ENCODE measurements at regions not wholly inside any gene's neighbourhood (a gene's known extent, or its start where the extent isn't known, plus 50 kb on each side); places are given as distances from the start of the nearest gene placed in this dataset.

DNA sequence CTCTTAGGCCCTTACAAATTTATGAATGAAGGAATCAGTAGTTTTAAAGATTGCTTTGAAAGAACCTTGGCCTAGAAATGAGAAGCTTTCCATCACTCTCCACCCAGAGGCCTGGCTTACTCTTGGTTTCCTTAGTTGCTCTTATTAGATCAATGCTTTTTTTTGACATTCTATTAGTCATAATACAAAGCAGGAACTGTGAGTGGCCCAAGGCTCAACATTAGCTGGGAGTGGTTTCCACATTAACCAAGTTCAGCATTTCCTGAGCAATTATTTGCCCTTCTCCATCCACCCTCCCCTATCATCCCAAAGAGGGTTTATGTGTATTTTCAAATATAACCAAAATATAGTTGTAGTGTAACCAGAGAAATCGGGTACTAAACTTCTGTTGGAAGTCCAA lies 103.4 kb upstream of the FAM204A start:
- Mint-ChIP-seq H3K9me3 (peaks cover 3% of the 10 kb centered on the region), H3K36me3 (ENCODE audit: low read depth) (no peaks in the 10 kb centered on the region), H3K4me3 (no peak overlapping the region), H3K4me1 (peaks cover 6% of the 10 kb centered on the region), H3K27me3 (ENCODE audit: low read depth, poor library complexity) (no peaks in the 10 kb centered on the region), H3K27ac (no peak overlapping the region)
- TF ChIP-seq, protein P1, sequence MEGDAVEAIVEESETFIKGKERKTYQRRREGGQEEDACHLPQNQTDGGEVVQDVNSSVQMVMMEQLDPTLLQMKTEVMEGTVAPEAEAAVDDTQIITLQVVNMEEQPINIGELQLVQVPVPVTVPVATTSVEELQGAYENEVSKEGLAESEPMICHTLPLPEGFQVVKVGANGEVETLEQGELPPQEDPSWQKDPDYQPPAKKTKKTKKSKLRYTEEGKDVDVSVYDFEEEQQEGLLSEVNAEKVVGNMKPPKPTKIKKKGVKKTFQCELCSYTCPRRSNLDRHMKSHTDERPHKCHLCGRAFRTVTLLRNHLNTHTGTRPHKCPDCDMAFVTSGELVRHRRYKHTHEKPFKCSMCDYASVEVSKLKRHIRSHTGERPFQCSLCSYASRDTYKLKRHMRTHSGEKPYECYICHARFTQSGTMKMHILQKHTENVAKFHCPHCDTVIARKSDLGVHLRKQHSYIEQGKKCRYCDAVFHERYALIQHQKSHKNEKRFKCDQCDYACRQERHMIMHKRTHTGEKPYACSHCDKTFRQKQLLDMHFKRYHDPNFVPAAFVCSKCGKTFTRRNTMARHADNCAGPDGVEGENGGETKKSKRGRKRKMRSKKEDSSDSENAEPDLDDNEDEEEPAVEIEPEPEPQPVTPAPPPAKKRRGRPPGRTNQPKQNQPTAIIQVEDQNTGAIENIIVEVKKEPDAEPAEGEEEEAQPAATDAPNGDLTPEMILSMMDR (IDR thresholded peaks at IDR 0.05): no peak
- DNase-seq: no peak

GRCh38 chr10:118444069-118444468 lies 101.9 kb upstream of the FAM204A start:
- Mint-ChIP-seq H3K36me3 (ENCODE audit: low read depth) (no peaks in the 10 kb centered on the region), H3K4me1 (peaks cover 5% of the 10 kb centered on the region), H3K9me3 (no peaks in the 10 kb centered on the region), H3K4me3 (no peak overlapping the region), H3K27ac (no peak overlapping the region), H3K27me3 (ENCODE audit: low read depth, poor library complexity) (peaks cover 2% of the 10 kb centered on the region)
- DNase-seq: no peak
- TF ChIP-seq, protein P1 (IDR thresholded peaks at IDR 0.05): no peak

- TF ChIP-seq, protein P1 (IDR thresholded peaks at IDR 0.05): no peak
- Mint-ChIP-seq H3K27me3 (ENCODE audit: low read depth, poor library complexity) (peaks cover 2% of the 10 kb centered on the region), H3K4me3 (no peak overlapping the region), H3K9me3 (no peaks in the 10 kb centered on the region), H3K4me1 (peaks cover 5% of the 10 kb centered on the region), H3K36me3 (ENCODE audit: low read depth) (no peaks in the 10 kb centered on the region), H3K27ac (no peak overlapping the region)
- no peak for DNase-seq
Observed at GRCh38 chr10:118442032-118442431, 99.9 kb upstream of the FAM204A start.

DNA sequence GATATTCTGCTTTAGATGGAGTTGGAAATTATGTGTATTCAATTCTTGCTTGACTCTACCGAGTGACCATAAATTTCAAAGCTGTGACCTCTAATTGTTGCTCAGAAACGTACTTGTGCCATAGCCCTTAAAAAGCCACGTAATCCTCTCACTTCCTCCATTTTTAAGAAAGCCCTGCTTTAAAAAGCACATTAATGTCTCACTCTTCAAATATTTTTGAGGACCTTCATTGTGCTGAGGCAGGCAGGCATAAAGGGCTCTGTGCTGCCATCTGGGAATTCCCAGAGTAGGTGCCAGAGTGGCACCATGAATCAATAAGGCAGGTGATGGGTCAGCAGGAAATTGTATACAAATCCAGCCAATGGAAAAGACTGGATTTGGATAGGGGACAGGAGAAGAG lies 97.7 kb upstream of the FAM204A start:
- peaks cover 5% of the 10 kb centered on the region for H3K4me1 Mint-ChIP-seq
- H3K27ac Mint-ChIP-seq: no peak overlapping the region

DNA sequence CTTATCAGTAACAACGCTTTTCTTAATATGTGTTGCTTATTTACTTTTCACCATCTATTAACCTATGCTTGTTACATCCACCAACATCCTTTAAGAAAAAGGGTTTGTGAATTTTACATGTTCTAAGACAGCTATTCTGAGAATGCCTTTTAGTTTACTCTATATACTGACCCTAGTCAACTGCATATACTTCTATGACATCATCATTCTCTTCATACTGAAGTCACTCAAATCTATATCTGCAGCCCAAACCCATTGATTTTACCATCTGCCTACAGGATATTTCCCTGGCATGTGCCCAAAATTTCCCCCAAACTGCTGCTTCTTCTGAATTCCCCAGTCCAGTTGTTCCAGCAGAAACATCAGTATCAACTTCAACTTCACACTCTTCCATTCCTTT lies 94.6 kb upstream of the FAM204A start:
- Mint-ChIP-seq H3K27ac (no peak overlapping the region), H3K36me3 (ENCODE audit: low read depth) (no peaks in the 10 kb centered on the region), H3K27me3 (ENCODE audit: low read depth, poor library complexity) (peaks cover 2% of the 10 kb centered on the region), H3K4me3 (no peak overlapping the region), H3K4me1 (peaks cover 5% of the 10 kb centered on the region), H3K9me3 (peaks cover 17% of the 10 kb centered on the region)
- DNase-seq: no peak
- TF ChIP-seq, protein P1 (IDR thresholded peaks at IDR 0.05): no peak

More for the DNA sequence above, 97.7 kb upstream of the FAM204A start:
- TF ChIP-seq, protein P1 (IDR thresholded peaks at IDR 0.05): no peak
- no peak overlapping the region for H3K4me3 Mint-ChIP-seq
- H3K27me3 Mint-ChIP-seq (ENCODE audit: low read depth, poor library complexity): peaks cover 2% of the 10 kb centered on the region
- H3K9me3 Mint-ChIP-seq: peaks cover 9% of the 10 kb centered on the region
- no peak for DNase-seq
- no peaks in the 10 kb centered on the region for H3K36me3 Mint-ChIP-seq (ENCODE audit: low read depth)

DNA sequence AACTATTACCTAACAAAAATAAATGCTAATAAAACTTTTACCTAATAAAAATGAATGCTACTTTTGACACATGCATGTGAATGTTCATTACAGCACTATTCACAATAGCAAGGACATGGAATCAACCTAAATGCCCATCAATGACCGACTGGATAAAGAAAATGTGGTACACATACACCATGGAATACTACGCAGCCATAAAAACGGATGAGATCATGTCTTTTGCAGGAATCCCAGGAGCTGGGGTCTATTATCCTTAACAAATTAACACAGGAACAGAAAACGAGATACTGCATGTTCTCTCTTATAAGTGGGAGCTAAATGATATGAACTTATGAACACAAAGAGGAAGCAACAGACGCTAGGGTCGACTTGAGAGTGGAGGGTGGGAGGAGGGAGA lies 88.1 kb upstream of the FAM204A start:
- Mint-ChIP-seq H3K27ac (no peak overlapping the region), H3K36me3 (ENCODE audit: low read depth) (no peaks in the 10 kb centered on the region), H3K4me1 (no peaks in the 10 kb centered on the region), H3K27me3 (ENCODE audit: low read depth, poor library complexity) (peaks cover 3% of the 10 kb centered on the region), H3K4me3 (no peak overlapping the region), H3K9me3 (peaks cover 8% of the 10 kb centered on the region)
- DNase-seq: no peak
- TF ChIP-seq, protein P1 (IDR thresholded peaks at IDR 0.05): no peak
